GM12878 (cell line): ENCODE measurements at regions not wholly inside any gene's neighbourhood (a gene's known extent, or its start where the extent isn't known, plus 50 kb on each side); places are given as distances from the start of the nearest gene placed in this dataset.

ENCODE experiments used
- BHLHE40 ChIP-seq, 2 experiments: fragments of 450-650 bp in 1 of 2; IDR thresholded peaks; 2 replicates each; pipeline ENCODE4 v1.6.1; 2011 to 2017; ENCODE audit warnings: low read depth in 2 of 2, borderline replicate concordance in 1 of 2, improper control_type of control experiment in 1 of 2, low read length in 1 of 2, mild to moderate bottlenecking in 1 of 2
- CREB1 ChIP-seq: IDR thresholded peaks from 2 replicates; pipeline ENCODE4 v1.6.1; 2012; ENCODE audit warnings: low read depth, mild to moderate bottlenecking, inconsistent platforms
- CTCF ChIP-seq, 3 experiments: IDR thresholded peaks in 2 of 3; conservative IDR thresholded peaks in 1 of 3; 2 replicates each; pipeline ENCODE4 v1.5.1; 2011; ENCODE audit warnings: low read depth in 3 of 3, low read length in 3 of 3, mild to moderate bottlenecking in 3 of 3, control low read depth in 2 of 3, moderate library complexity in 2 of 3, inconsistent platforms in 1 of 3, mixed read lengths in 1 of 3; ENCODE audit not compliant: control insufficient read depth in 2 of 3, insufficient read depth in 1 of 3; ENCODE audit errors: extremely low read depth in 1 of 3
- POLR2A ChIP-seq: IDR thresholded peaks from 2 replicates; pipeline ENCODE4 v1.6.1; 2011; ENCODE audit warnings: low read depth, mild to moderate bottlenecking, low read length
- POLR2AphosphoS5 ChIP-seq: IDR thresholded peaks from 2 replicates; pipeline ENCODE4 v1.6.1; 2011; ENCODE audit warnings: mild to moderate bottlenecking, low read length, inconsistent platforms
- STAT1 ChIP-seq: fragments of 450-650 bp; conservative IDR thresholded peaks from 2 replicates; pipeline ENCODE4 v1.6.1; 2014; ENCODE audit warnings: antibody characterized with exemption, mild to moderate bottlenecking
- SUPT20H ChIP-seq: IDR thresholded peaks from 2 replicates; pipeline ENCODE4 v1.6.1; 2011; ENCODE audit warnings: low read depth, mild to moderate bottlenecking, low read length, moderate library complexity, borderline replicate concordance; ENCODE audit not compliant: control insufficient read depth
- ZBTB33 ChIP-seq: fragments of 450-650 bp; IDR thresholded peaks from 2 replicates; pipeline ENCODE4 v1.6.1; 2017; ENCODE audit warnings: mild to moderate bottlenecking
- TF ChIP-seq, protein P1 (sequence below): IDR thresholded peaks from 2 replicates; pipeline ENCODE4 v1.6.1; 2012; ENCODE audit warnings: low read depth, low read length, improper control_type of control experiment

DNA sequence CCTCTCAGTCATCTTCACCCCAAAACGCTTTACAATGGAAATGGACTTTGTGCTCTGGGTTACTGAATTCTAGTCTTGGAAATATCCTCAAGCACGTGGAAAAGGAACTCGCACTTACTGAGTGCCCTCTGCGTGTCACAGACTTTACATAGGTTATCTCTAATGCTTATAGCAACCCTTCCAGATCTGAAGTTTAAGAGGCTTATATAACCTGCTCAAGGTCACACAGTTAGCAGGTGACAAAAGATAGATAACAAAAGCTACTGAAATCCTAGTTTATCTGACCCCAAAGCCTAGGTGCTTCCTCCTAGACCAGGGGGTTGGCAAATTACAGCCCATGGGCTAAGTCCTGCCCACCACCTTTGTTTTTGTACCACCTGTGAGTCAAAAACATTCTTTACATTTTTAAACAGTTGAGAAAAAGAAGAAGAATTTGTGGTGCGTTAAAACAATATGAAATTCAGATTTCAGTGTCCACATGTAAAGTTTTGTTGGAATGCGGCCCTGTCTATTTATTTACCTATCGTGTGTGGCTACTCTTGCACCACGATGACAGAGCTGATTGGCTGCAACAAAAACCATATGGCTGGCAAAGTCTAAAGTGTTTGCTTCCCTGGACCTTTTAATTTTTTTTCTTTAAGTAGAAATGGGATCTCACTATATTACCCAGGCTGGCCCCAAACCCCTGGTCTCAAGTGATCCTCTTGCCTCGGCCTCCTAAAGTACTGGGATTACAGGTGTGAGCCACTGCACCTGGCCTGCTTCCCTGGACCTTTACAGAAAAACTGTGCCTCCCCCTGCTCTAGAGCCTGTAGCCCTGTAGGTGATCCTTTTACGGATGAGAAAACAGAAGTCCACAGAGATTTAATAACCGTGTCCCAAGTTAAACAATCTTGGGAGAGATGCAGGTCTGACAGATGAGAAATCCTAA is 110.2 kb upstream of the RREB1 start:
- no peak for TF ChIP-seq CTCF (IDR thresholded peaks at IDR 0.05 in 2 of 3, conservative IDR thresholded peaks at IDR 0.05 in 1 of 3; ENCODE audit: control insufficient read depth in 2 of 3, extremely low read depth in 1 of 3, insufficient read depth in 1 of 3, low read depth in 3 of 3, low read length in 3 of 3)
- TF ChIP-seq STAT1, result no peak
- no peak for TF ChIP-seq BHLHE40 (IDR thresholded peaks at IDR 0.05; ENCODE audit: borderline replicate concordance in 1 of 2, low read depth in 2 of 2, low read length in 1 of 2)
- TF ChIP-seq, protein P1, sequence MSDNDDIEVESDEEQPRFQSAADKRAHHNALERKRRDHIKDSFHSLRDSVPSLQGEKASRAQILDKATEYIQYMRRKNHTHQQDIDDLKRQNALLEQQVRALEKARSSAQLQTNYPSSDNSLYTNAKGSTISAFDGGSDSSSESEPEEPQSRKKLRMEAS, result no peak
- no peak for TF ChIP-seq CREB1
- no peak for TF ChIP-seq SUPT20H
- no peak for TF ChIP-seq POLR2A
- no peak for TF ChIP-seq POLR2AphosphoS5
- TF ChIP-seq ZBTB33, result no peak
